T-helper 2 cell treated with Interferon-gamma antibody and Interleukin-4, amounts not matched to agents 5 μg/mL and 100 μg/mL, for 36 hours (primary cell): ENCODE measurements at regions not wholly inside any gene's neighbourhood (a gene's known extent, or its start where the extent isn't known, plus 50 kb on each side); places are given as distances from the start of the nearest gene placed in this dataset.

Source experiments
- DNase-seq: peaks from one replicate; pipeline ENCODE4 v3.0.0; 2021; ENCODE audit warnings: low spot score
- H3K27ac Mint-ChIP-seq: one replicate; pipeline ENCODE4 v1.8.0; 2021; ENCODE audit warnings: mild to moderate bottlenecking, mixed read lengths
- H3K27me3 Mint-ChIP-seq: one replicate; pipeline ENCODE4 v1.8.0; 2021; ENCODE audit warnings: low read depth, mixed read lengths
- H3K36me3 Mint-ChIP-seq: one replicate; pipeline ENCODE4 v1.8.0; 2021; ENCODE audit warnings: low read depth, mixed read lengths
- H3K4me1 Mint-ChIP-seq: one replicate; pipeline ENCODE4 v1.8.0; 2021; ENCODE audit warnings: low read depth, mixed read lengths
- H3K4me3 Mint-ChIP-seq: one replicate; pipeline ENCODE4 v1.8.0; 2022; ENCODE audit warnings: mild to moderate bottlenecking, moderate library complexity, mixed read lengths
- H3K9me3 Mint-ChIP-seq: one replicate; pipeline ENCODE4 v1.8.0; 2021; ENCODE audit warnings: mixed read lengths

GRCh38 chr14:36020120-36021029 is 156.1 kb downstream of the PTCSC3 start:
- Mint-ChIP-seq H3K9me3 (no peaks in the 10 kb centered on the region), H3K27me3 (peaks cover 7% of the 10 kb centered on the region), H3K36me3 (no peaks in the 10 kb centered on the region), H3K4me3 (no peak overlapping the region), H3K27ac (no peak overlapping the region), H3K4me1 (peaks cover 12% of the 10 kb centered on the region)
- DNase-seq = no peak

DNA sequence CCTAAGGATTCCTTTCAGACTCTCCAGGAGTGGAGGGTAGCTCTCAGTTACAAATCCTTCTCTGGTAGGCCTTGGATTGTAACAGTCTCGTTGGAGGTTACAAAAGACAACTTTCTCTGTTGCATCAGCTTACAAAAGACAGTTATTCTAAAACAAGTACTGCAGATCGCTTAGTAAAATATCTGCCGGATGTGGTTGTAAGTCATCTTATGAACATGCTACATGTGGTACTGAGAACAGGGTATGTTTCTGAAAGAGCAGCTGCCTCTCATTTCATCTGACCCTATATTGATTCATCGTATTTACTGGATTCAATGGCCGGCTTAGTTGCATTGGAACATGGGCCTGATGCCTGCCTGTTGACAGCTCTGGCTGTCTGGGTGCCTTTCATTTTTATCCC is 157.4 kb downstream of the PTCSC3 start:
- Mint-ChIP-seq H3K27ac (no peak overlapping the region), H3K27me3 (peaks cover 6% of the 10 kb centered on the region), H3K4me3 (no peak overlapping the region), H3K9me3 (no peaks in the 10 kb centered on the region), H3K36me3 (no peaks in the 10 kb centered on the region), H3K4me1 (peaks cover 12% of the 10 kb centered on the region)
- no peak for DNase-seq

DNA sequence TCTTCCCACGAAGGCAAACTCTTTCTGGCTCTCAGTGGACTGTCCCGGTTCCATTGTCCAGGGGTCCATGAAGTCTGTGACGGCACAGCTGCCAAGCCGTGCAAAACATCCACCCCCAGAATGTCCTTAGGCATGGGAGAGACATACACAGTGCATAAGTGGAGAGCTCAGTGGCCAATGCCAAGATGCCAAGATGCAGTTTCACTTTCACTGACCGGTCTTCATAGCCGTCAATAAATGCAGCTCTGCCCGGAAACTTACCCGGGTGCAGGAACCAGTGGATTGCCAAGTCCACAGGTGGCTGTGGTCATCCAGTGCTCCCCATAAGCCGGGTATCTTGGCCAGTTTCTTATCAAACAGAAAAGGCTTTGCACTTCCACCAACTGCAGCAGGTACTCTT is 162.3 kb downstream of the PTCSC3 start:
- Mint-ChIP-seq H3K36me3 (no peaks in the 10 kb centered on the region), H3K9me3 (no peaks in the 10 kb centered on the region), H3K27ac (no peak overlapping the region), H3K4me3 (no peak overlapping the region), H3K4me1 (peaks cover 2% of the 10 kb centered on the region), H3K27me3 (peaks cover 6% of the 10 kb centered on the region)
- DNase-seq = no peak

- Mint-ChIP-seq H3K27ac (no peak overlapping the region), H3K9me3 (no peaks in the 10 kb centered on the region), H3K4me3 (no peak overlapping the region), H3K27me3 (peaks cover 11% of the 10 kb centered on the region), H3K36me3 (no peaks in the 10 kb centered on the region), H3K4me1 (no peaks in the 10 kb centered on the region)
- DNase-seq = no peak
Observed at GRCh38 chr14:36013483-36013882, 163.0 kb downstream of the PTCSC3 start.

DNA sequence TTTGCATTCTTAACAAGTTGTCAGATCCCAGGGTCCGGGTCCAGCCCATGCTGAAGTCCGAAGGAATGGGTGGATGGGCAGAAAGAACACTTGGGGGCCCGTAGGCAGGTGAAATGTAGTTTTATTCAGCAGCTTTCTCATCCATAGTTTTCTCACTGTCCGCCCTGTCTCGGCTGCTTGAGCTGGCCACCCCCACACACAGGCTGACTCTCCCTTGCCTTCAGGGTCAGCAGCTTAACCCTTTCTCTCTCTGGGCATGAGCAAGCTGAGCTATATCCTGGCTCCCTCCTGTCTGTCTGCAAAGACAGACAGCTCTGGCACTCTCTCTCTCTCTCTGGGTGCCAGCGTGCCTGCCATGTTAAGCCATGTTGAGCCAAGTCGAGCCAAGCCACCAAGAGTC is 163.9 kb downstream of the PTCSC3 start:
- no peak for DNase-seq
- H3K27me3 Mint-ChIP-seq = peaks cover 12% of the 10 kb centered on the region
- H3K4me1 Mint-ChIP-seq = no peaks in the 10 kb centered on the region
- H3K27ac Mint-ChIP-seq = no peak overlapping the region
- H3K9me3 Mint-ChIP-seq = no peaks in the 10 kb centered on the region
- no peak overlapping the region for H3K4me3 Mint-ChIP-seq
- no peaks in the 10 kb centered on the region for H3K36me3 Mint-ChIP-seq

DNA sequence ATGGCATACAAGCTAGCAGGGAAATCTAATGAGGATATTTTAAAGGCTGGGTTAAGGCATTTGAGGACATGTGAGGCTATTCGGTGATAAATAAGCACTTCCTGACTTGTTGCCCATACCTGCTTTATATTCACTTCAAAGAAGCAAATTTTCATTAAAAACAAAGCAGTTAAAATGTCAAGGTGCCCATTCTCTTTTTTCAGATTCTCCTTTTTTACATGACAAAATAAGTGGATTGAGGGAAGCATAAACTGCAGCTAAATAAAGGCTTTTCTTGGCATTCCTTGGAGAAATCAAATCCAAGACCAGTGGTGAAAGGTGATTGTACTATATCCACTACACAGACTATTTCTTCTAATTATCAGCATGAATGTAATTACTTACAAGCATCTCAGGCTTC is 166.9 kb downstream of the PTCSC3 start:
- DNase-seq = no peak
- peaks cover 16% of the 10 kb centered on the region for H3K27me3 Mint-ChIP-seq
- no peaks in the 10 kb centered on the region for H3K36me3 Mint-ChIP-seq
- peaks cover 4% of the 10 kb centered on the region for H3K4me1 Mint-ChIP-seq
- H3K9me3 Mint-ChIP-seq = no peaks in the 10 kb centered on the region
- H3K27ac Mint-ChIP-seq = no peak overlapping the region
- no peak overlapping the region for H3K4me3 Mint-ChIP-seq

GRCh38 chr14:36006623-36007022 is 169.9 kb downstream of the PTCSC3 start:
- Mint-ChIP-seq H3K36me3 (no peaks in the 10 kb centered on the region), H3K9me3 (no peaks in the 10 kb centered on the region), H3K4me3 (no peak overlapping the region), H3K27me3 (peaks cover 23% of the 10 kb centered on the region), H3K27ac (no peak overlapping the region), H3K4me1 (peaks cover 4% of the 10 kb centered on the region)
- no peak for DNase-seq

DNA sequence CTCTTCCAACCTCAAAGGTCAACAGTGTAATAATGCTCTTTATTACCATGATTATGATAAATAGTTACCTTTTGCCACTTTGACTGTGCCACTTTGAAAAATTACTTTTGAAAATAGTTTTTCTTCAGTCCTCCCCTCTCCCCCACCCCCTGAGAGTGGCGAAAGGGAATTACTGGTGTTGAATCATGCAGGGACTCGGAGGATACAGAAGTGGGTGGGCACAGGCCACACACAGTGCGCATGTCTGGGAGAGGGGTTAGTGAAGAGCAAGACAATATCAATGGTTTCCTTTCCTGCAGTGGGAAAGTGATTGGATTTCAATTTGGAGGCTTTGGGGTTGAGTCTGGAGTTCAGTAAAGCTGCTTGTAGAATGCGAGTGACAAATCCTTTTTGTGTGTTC is 170.9 kb downstream of the PTCSC3 start:
- no peak overlapping the region for H3K27ac Mint-ChIP-seq
- H3K9me3 Mint-ChIP-seq = no peaks in the 10 kb centered on the region
- no peak overlapping the region for H3K4me3 Mint-ChIP-seq
- peaks cover 24% of the 10 kb centered on the region for H3K27me3 Mint-ChIP-seq
- H3K4me1 Mint-ChIP-seq = peaks cover 4% of the 10 kb centered on the region
- no peaks in the 10 kb centered on the region for H3K36me3 Mint-ChIP-seq
- no peak for DNase-seq

DNA sequence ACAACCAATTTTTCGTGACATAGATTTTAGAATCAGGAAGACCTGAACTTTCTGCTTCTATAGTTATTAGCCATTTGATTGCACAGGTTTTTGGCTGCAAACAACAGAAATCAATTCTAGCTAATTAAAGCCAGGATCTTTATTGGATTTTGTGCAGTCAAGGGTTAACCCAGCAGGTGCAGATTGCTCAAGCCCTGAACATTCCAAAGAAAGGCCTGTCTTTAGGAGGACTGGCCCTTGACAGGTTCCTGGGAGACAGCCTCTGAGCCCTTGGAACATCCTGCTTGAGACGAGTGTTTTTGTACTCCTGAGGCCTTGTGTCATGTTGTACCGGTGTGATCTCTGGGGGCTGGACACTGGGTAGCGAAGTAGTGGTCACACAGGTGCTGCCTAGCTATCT is 174.6 kb downstream of the PTCSC3 start:
- Mint-ChIP-seq H3K27me3 (peaks cover 13% of the 10 kb centered on the region), H3K9me3 (no peaks in the 10 kb centered on the region), H3K36me3 (no peaks in the 10 kb centered on the region), H3K4me1 (peaks cover 3% of the 10 kb centered on the region), H3K4me3 (no peak overlapping the region), H3K27ac (no peak overlapping the region)
- no peak for DNase-seq

DNA sequence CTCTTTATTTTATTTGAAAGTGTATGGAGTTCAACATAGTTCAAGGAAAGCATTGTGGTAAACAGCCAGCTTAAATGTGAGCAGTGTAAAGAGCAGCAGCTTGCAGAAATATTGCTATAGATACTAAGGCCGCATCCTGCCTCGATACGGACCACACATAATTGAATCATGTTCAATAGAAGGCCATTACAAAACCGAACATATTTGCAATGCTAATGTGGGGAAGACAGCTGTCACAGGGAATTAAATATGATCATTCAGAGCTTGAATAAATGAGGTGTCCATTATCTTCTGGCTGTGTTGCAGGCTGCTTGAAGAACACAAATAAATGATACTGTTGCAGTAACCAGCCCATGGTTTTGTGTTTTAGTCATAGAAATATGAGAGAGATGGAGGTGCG is 173.2 kb downstream of the BRMS1L start:
- no peaks in the 10 kb centered on the region for H3K4me1 Mint-ChIP-seq
- H3K36me3 Mint-ChIP-seq = no peaks in the 10 kb centered on the region
- H3K27me3 Mint-ChIP-seq = peaks cover 12% of the 10 kb centered on the region
- H3K27ac Mint-ChIP-seq = no peak overlapping the region
- no peaks in the 10 kb centered on the region for H3K9me3 Mint-ChIP-seq
- DNase-seq = no peak
- H3K4me3 Mint-ChIP-seq = no peak overlapping the region

GRCh38 chr14:35998303-35998702 is 172.2 kb downstream of the BRMS1L start:
- no peak for DNase-seq
- H3K36me3 Mint-ChIP-seq = no peaks in the 10 kb centered on the region
- no peak overlapping the region for H3K27ac Mint-ChIP-seq
- H3K4me1 Mint-ChIP-seq = no peaks in the 10 kb centered on the region
- H3K4me3 Mint-ChIP-seq = no peak overlapping the region
- no peaks in the 10 kb centered on the region for H3K9me3 Mint-ChIP-seq
- H3K27me3 Mint-ChIP-seq = peaks cover 9% of the 10 kb centered on the region

- no peak for DNase-seq
- Mint-ChIP-seq H3K9me3 (no peaks in the 10 kb centered on the region), H3K4me3 (no peak overlapping the region), H3K4me1 (no peaks in the 10 kb centered on the region), H3K27me3 (peaks cover 2% of the 10 kb centered on the region), H3K27ac (no peak overlapping the region), H3K36me3 (no peaks in the 10 kb centered on the region)
Observed at GRCh38 chr14:35993684-35993960, 167.5 kb downstream of the BRMS1L start.

DNA sequence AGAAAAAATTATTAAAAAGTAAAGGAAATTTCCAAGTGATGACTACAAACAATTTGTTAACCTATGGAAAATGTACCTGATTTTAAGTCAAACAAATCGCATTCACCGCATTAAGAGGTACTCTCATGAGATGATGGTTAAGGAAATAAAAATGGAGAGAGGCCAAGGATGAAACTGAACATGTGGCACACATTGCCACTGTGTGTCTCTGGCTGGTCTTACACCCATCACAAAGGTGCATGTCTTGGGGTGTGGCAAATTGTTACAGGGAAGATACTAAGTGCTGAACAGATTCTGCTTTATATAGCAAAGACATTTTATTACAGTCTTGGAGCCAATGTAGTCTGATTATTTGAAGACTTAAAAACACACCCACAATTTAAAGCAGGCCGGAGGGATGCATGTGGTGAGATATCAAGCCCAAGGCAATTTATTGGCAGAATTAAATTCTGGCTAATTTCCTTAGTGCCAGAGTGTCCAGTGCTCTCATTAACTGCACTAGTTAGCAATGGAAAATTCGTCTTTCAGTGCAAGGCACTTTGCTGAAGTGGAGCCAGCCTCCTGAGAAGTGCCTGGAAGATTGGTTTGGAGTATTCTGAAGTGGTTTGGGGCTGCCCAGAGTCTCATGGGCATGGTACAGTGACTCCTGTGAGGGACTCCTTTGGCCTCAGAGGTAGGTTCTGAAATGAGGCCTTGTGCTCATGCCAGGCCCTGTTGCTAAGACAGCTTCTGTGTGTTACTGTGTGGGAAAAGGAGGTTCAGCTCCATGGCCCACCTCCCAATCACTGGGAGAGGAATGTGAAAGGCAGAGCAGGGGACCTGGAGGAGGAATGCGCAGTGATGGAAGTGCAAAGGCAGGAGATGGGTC is 166.9 kb downstream of the BRMS1L start:
- H3K4me1 Mint-ChIP-seq = no peaks in the 10 kb centered on the region
- no peak for DNase-seq
- no peak overlapping the region for H3K4me3 Mint-ChIP-seq
- H3K27ac Mint-ChIP-seq = no peak overlapping the region
- no peaks in the 10 kb centered on the region for H3K9me3 Mint-ChIP-seq
- H3K27me3 Mint-ChIP-seq = peaks cover 2% of the 10 kb centered on the region
- no peaks in the 10 kb centered on the region for H3K36me3 Mint-ChIP-seq

- no peaks in the 10 kb centered on the region for H3K9me3 Mint-ChIP-seq
- no peaks in the 10 kb centered on the region for H3K36me3 Mint-ChIP-seq
- no peak overlapping the region for H3K27ac Mint-ChIP-seq
- no peaks in the 10 kb centered on the region for H3K27me3 Mint-ChIP-seq
- H3K4me1 Mint-ChIP-seq = no peaks in the 10 kb centered on the region
- DNase-seq = no peak
- H3K4me3 Mint-ChIP-seq = no peak overlapping the region
Observed at GRCh38 chr14:35991356-35991755, 165.2 kb downstream of the BRMS1L start.
